NCI-H2029 (cell line): ENCODE measurements at regions not wholly inside any gene's neighbourhood (a gene's known extent, or its start where the extent isn't known, plus 50 kb on each side); places are given as distances from the start of the nearest gene placed in this dataset.

Experiments used
- DNase-seq: peaks from one replicate; lab custom pipeline; 2025; lab: John Stamatoyannopoulos, UW

DNA sequence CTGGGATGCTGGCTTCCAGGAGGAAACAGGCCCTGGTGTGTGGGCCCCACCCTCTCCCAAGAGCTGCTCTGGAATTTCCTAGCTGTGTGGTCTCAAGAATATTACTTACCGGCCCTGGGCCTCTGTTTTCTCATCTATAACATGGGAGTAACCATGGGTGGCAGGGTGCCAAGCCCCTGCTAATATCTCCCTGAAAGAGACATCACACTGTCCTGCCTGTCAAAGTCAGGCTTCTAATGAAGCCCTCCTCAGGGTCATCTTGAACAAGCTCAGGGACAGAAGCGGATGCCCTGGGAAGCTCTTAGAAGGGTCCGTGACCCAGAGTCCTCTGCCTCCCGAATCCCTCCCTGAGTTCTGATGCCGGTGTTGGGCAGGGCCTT is 173.2 kb upstream of the HDAC4 start:
- DNase-seq: no peak

DNA sequence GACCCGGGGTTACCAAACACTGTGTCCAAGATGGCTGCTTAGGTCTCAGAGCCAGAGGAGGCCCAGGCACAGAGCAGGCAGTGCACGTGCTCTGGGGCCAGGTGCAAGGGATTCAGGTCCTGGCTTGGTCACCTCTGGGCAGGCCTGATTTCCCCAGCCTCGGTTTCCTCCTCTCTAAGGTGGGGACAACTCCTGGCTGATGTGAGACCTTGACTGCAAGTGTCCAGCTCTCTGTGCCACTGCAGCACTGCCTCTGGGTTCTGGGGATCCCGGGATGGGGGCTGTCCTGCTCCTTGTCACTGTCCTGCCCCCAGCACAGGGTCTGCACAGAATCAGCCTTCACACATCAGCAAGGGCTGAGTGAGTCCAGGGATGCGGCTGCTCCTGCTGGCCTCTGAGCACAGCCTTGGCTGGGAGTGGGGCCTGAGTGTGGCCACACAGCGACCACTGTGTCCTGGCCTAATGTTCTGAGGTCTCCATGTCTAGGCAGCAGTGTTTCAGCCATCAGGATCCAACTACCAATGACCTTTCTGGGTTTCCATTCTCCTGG is 170.2 kb upstream of the HDAC4 start:
- DNase-seq: no peak

DNA sequence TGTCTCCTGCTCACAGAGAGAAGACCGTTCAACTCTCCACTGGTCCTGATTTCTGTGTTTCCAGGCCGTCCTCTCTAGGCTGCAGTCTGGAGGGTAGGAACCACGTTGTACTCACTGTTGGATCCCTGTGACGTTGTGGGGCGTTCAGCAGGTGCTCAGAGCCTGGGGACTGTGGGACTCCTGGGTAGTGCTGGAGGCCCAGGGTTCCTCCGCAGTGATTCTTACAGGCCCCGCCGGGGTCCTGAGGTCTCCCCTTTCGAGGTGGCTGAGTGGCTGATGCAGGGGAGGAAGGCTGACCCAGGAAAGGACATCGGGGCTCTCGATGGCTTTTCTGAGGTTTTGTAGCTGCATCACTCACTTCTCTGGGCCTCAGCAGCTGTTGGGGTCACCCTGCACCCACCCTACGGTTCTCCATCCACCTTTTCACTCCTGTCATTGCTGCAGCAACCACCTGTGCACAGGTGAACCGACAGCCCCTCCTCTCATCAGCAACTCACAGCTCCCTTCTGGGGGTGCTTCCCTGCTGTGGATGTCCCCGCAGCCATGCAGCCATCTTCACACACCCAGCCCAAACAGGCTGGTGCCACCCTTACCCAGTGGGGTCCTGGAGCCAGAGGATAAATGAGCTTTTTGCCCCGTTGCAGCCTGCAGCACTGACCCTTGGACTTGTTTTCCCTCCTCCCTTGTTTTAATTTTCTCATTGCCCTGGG is 169.6 kb upstream of the HDAC4 start:
- no peak for DNase-seq

DNA sequence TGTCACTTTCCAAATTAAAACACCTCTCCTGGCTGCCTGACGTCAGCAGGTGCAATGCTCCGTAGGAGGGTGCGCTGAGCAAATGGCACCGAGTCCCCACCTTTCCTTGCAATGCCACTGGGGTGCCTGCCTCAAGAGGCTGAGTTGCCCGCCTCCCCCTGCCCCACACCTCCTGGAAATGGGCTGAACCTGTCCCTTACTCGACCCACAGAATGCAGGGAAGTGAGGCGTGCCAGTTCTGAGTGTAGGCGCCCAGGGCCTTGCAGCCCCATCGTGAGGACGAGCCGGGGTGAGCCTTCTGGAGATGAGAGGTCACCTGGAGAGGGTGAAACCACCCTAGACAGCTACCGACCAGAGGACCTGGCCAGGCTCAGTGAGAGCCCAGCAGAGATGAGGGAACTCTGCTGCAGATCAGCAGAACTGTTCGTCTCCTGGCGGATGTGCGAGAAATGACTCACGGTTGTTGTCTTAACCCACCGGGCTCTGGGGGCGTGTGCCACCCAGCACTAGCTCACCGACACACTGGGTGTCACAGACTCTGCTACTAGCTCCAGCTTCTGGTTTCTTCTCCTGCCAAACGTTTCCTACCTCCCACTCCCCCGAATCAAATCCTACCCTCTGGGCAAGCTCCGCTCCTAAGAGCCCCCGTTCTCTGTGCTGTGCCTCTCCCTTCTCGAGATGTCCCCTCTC is 168.7 kb upstream of the HDAC4 start:
- no peak for DNase-seq

DNA sequence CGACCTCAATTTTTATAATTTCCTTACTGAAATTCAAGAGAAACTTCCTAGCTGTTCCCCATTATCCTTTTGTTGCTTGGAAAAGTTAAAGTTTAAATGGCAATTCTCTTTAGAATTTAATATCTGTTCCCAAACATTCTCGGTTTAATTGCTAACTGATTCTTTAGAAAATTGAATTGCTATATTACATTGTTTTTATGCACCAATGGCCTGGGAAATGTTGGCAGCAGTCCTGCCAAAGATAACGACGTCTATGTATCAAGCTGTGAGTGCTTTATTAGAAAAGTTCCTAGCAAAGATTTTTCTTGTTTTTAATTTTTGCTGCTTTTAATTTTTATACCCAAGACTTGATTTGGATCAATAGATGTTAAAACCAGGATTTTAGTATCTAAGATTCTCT is 167.8 kb upstream of the HDAC4 start:
- no peak for DNase-seq

DNA sequence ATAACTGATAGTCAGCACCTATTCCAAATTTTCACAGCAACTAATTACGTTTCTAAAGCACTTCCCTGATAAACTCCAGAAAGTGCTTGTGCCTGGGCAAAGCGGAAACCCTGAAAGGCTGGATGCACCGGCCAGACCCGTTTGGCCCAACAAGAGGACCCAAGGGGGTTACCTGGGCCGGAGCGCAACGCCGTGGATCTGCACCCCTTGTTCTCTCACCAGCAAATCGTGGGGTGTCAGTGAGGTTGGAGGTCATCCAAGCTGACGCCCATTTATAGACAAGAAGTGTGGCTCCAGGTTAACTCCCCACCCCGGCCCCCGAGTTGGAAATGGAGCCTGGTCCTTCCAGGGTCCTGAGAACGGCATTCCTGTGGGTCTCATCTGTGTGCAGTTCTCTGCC is 167.0 kb upstream of the HDAC4 start:
- DNase-seq: no peak

DNA sequence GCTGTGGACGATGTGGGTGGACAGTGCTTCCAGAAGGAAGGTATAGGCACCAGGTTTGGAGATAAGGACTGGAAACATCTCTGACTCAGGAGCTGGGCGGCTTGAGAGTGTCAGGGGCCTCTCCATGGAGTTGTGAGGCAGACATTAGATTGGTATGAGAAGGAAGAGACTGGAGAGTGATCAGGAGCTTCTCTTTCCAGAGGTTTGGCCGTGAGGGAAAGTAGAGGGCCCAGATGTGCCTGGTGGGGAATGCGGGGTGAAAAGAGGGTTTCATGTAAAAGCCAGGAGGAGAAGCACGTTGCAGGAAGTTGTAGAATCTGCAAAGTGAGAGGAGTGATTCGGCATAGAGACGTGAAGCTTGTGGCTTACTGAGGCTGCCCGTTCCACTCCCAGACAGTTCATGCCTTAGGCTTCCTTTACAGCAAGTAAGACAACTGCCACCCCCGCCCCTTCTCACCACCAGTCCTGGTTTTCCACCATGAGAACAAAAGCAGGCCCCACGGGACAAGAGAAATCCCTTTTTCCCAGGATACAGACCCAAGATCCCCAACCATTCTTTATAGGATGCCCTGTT is 166.3 kb upstream of the HDAC4 start:
- DNase-seq: no peak

DNA sequence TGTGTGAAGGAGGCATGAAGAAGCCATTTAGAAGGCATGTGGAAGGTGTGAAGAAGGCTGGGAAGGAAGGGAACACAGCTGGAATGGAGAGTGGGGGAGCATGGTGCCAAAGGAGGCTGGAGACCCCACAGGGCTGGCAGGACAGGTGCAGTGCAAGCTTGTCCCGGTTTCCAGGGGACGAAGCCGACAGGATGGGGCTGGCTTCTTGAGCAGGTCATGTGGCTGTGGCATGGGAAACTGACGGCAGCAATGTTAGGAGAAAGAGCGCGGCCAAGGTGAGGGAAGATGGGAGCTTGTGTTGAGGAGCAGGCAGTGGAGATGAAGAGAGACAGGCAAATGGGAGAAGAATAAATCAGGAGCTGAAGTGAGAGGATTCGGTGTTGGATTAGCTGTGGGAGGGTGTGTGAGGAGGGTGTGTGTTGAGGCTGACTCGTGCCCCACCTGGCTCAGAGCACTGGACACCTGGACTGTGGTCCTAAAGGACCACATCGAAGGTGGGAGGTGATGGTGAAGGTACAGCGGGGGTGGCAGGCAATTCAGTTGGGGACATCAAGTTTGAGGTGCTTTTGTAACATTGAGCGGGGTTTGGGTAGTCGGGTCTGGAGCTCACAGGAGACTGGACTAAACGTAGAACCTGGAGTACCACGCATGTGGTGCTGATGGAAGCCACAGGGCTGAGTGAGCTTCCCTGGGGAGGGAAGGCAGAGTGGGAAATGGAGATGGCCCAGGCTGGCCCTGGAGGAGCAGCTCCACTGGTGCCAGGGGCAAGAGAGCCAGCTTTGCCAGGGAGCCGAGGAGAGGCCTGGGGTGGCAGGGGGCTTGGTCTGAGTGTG is 165.6 kb upstream of the HDAC4 start:
- DNase-seq: no peak

DNA sequence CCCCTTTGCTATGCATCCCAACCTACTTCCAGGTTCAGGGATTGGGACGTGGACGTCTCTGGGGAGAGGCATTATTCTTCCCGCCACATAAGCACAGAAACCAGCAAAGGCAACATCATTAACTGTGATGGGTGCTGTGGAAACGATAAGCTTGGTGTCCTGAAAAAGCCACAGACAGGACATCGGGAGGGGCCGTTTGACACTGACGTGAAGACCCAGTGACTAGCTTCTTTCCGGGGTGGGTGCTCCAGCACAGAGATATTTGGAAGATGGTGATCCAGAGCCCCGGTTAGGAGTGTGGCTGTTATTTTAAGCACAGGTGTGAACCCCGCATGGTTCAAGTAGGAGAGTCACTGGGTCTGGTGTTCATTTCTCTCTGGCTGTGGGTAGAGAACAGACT is 163.8 kb upstream of the HDAC4 start:
- no peak for DNase-seq

DNA sequence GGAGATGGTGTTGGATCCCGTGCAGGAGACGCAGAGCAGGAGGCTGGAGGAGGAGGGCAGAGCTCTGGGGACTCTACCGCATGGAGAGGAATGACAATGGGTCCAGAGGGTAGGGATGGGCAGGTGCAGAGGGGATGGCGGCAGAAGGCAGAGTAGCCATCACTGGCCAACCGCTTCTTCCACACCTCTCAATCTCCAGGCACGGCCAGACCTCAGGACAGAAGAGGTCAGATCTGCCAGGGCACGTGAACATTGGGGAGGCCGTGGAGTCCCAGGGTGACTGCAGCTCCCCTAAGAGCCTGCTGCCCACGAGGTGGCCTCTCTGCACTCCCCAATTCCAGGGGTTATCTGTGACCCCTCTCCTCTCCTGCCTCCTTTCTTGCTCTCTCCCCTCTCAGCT is 162.7 kb upstream of the HDAC4 start:
- DNase-seq: no peak

DNA sequence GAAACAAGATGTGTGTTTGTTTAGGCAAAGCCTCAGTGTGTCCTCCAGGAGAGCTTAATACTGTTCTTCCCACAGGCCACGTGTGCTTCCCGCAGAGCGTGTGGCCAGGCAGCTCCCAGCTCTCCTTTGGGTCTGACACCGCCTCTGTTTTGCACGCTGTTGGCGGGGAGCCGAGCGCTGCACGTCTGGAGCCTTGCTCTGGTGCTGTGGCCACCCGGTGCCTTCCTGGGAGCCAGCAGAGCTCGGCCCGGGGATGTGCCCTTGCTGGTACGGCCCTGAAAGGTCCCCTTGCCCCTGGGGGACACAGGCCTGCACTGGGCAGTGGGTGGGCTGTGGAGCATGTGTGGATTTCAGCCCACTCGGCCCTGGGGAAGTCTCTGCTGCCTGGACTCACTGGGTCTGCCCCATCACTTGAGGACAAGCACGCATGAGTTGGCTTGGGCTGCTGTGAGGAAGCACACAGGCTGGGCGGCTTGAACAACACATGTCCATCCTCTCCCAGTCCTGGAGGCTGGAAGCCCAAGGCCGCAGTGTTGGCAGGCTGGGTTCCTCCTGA is 160.7 kb upstream of the HDAC4 start:
- DNase-seq: no peak

DNA sequence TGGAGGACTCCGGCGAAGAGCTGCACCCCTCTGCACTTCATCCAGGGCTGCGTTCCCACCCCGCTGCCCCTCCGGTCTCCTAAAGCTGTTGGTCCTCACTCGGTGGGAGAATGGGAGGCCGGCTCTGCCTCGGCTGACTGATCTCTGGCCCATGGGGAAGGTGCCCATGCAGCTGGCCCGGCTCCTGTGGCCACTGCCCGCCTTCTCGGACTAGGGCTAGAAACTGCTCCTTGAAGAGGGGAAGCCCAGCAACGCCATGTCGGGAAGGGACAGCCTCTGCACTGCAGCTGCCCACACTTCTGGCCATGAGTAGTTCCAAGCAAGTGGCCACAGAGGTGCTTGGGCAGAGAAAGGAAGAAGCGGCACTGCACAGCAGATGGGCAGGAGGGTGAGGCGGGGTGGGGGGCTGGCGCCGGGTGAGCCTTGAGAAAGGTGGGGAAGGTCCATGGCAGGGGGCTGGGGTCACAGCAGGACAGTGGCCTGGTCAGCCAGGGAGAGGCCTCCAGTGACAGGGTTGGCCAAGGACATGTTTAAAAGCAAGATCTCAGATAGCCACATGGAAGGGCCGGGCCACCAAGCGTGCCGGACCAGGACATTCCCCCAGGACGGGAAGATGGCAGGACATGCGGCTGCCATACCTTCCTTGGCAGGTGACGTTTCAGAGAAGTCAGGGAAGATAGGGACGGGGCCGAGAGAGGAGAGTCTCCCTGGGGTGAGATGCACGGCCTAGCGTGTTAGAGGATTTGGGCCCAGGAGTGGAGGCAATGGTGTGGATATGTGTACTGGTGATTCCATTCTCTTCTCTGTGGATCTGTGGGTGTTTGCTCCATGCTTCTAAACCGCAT is 158.8 kb upstream of the HDAC4 start:
- DNase-seq: no peak

DNA sequence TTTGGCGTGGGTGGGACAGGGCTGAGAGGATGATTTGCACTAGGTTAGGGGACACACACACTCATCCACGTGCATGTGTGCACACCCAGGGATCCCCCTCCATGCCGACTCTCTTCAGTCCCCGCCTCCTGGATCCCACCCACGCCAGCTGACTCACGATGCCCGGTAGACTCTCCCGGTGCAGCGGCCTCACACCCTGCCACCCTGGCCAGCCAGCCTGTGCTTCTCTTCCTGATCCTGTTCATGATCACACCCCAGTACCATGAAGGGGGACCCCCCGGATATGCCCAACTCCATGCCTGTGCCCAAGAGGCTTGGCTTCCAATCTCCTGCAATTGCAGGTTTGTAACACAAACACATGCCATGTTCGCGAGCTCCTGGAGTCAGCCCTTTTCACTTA is 157.8 kb upstream of the HDAC4 start:
- DNase-seq: no peak

DNA sequence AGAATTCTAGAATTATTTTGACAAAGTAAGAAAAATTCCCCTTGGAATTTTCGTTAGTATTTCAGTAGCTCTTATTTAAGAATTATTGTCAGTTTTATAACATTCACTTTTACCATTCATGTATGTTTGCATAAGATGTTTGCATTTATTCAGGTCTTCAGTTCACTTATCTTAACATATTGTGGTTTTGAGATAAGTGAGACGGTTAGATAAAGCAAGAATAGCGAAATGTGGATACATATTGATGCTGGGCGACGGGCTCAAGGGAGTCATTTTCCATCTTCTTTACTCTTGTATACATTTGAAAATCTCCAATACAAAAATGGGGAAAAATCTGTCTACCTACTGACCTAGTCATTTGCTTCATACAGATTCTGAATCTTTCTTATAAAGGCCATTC is 156.7 kb upstream of the HDAC4 start:
- DNase-seq: no peak

DNA sequence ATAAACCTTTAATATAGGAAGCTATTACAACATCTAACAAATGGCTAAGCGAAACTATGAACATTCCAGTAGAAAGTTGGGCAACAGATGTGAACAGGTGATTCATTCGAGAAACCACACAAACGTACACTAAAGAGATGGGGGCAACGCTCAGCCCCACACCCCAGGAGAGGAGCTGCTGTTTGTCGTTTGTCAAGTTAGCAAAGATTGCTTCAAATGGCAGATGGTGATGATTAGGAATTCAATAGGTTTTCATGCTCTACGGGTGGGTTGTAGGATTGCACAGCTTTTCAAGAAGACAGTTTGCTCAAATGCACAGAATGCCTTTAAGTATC is 154.7 kb upstream of the HDAC4 start:
- DNase-seq: no peak

DNA sequence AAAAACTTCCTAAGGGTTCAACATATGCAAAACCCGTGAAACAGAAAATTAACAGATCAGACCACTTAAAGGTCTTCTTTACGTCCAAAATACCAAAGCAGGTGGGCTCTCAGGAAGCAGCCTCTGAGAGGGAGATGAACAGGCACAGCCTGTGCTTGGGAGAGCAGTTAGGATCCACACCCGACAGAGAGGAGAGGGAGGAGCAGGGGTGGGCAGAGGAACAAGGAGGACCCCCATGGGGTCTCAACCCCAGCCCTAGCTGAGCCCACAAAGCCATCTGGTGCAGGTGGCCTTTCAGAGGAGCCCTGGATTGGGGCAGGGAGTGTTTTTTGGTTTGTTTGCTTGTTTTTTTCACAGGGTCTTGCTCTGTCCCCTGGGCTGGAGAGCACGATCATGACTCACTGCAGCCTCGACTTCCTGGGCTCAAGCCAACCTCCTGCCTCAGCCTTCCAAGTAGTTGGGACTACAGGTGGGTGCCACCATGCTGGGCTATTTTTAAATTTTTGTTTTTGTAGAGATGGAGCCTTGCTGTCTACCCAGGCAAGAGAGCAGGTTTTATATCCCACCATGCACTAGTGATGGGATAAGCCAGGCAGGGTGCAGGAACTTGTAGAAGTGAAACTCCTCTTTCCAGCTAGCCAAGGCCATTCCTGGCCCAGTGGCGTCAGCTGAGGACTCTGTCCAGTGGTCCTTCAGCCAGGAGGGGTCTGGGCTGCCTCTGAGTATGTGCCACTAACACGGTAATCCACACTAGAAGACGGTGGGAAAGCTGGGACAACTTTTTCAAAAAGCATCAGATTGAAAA is 154.1 kb upstream of the HDAC4 start:
- no peak for DNase-seq

DNA sequence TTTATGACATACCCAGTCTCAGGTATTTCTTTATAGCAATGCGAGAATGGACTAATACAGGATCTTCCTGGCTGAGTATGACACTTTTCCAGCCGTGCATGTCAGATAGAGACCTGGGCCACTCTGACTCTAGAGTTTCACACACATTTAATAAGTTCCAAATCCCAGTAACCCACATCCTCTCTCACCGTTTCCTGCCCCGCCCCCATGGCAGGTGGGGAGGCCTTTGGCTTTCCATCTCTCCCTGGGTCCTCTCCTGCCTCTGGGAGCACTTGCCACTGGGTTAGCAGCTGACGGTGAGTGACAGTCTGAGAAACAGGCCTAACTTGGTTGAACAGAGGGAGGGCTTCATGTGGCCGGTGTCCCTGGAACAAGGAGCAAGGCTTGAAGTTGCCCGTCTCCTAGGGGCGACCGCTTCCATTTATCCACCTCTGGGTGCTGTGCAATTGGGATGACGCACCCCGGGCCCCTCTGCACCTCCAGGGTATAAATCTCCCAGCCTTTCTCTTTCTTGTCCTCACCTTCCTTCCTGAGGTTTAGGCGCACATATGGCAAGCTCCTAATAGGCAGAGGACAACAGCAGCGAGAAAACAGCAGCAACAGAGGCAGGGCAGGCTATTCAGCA is 152.7 kb upstream of the HDAC4 start:
- no peak for DNase-seq

DNA sequence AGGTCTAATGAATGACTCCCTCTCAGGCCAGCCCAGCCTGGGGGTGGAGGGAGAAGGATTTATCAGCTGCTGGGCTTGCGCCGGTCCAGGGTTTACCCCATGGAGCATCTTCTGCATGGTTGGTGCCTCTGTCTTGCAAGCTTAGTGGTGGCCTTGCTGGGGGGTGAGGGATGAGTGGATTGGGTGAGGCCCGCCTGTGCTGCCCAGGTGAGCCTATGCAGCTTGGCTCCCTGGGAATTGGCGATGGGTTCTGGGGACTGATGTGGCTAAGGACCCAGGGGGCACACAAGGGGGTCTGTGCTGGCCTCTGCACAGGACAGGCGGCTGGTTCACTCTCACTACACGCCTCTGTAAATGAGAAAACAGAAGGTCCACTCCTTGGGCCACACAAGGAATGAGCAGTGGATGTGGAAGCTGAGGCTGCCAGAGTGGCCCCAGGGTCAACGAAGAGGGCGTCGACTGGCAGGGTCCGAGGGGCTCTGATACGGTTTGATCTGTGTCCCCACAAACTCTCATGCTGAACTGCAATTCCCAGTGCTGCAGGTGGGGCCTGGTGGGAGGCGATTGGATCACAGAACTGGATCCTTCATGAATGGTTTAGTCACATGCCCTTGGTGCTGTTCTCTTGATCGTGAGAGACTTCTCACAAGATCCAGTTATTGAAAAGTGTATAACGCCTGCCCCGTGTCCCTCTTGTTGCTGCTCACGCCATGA is 151.6 kb upstream of the HDAC4 start:
- no peak for DNase-seq

DNA sequence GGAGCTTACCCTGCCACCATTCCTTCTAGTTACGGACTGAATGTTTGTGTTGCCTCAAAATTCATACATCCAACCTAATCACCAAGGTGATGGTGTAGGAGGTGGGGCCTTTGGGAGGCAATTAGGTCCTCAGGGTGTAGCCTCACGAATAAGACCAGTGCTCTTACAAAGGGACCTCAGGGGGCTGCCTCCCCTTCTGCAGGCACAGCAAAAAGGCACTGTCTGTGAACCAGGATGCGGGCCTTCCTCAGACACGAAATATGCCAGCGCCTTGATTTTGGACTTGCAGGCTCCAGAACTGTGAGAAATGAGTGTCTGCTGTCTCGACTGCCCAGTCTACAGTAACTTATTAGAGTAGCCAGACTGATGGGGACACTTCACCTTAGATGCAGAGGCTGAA is 150.4 kb upstream of the HDAC4 start:
- no peak for DNase-seq
